Ishikawa (cell line): ENCODE measurements at regions not wholly inside any gene's neighbourhood (a gene's known extent, or its start where the extent isn't known, plus 50 kb on each side); places are given as distances from the start of the nearest gene placed in this dataset.

Source experiments
- CEBPB ChIP-seq: IDR thresholded peaks from 2 replicates; pipeline ENCODE4 v1.6.1; 2012
- CREB1 ChIP-seq: IDR thresholded peaks from 2 replicates; pipeline ENCODE4 v1.6.1; 2012; ENCODE audit warnings: low read depth
- EGR1 ChIP-seq: IDR thresholded peaks from 2 replicates; pipeline ENCODE4 v1.6.1; 2012
- EP300 ChIP-seq: IDR thresholded peaks from 2 replicates; pipeline ENCODE4 v1.6.1; 2012; ENCODE audit warnings: borderline replicate concordance
- FOXM1 ChIP-seq: IDR thresholded peaks from 2 replicates; pipeline ENCODE4 v1.6.1; 2012; ENCODE audit warnings: low read depth, borderline replicate concordance
- NFIC ChIP-seq: IDR thresholded peaks from 2 replicates; pipeline ENCODE4 v1.6.1; 2012
- RAD21 ChIP-seq: IDR thresholded peaks from 2 replicates; pipeline ENCODE4 v1.6.1; 2012; ENCODE audit warnings: low read depth
- REST ChIP-seq: IDR thresholded peaks from 2 replicates; pipeline ENCODE4 v1.6.1; 2012; ENCODE audit warnings: low read depth, mild to moderate bottlenecking
- TAF1 ChIP-seq: IDR thresholded peaks from 2 replicates; pipeline ENCODE4 v1.6.1; 2012; ENCODE audit warnings: low read depth, mild to moderate bottlenecking
- TCF12 ChIP-seq: IDR thresholded peaks from 2 replicates; pipeline ENCODE4 v1.6.1; 2012; ENCODE audit warnings: low read depth
- TEAD4 ChIP-seq: IDR thresholded peaks from 2 replicates; pipeline ENCODE4 v1.6.1; 2012
- USF1 ChIP-seq: IDR thresholded peaks from 2 replicates; pipeline ENCODE4 v1.6.1; 2012
- YY1 ChIP-seq: IDR thresholded peaks from 2 replicates; pipeline ENCODE4 v1.6.1; 2012; ENCODE audit warnings: low read depth
- ZBTB7A ChIP-seq: IDR thresholded peaks from 2 replicates; pipeline ENCODE4 v1.6.1; 2012; ENCODE audit warnings: low read depth
- TF ChIP-seq, protein P1 (sequence below): IDR thresholded peaks from 2 replicates; pipeline ENCODE4 v1.6.1; 2012

GRCh38 chr6:43877463-43878126, 107.6 kb downstream of the VEGFA start:
- no peak for TF ChIP-seq NFIC
- no peak for TF ChIP-seq TEAD4
- no peak for TF ChIP-seq EP300
- TF ChIP-seq ZBTB7A, result no peak
- TF ChIP-seq YY1, result no peak
- TF ChIP-seq REST, result no peak
- no peak for TF ChIP-seq CREB1
- no peak for TF ChIP-seq CEBPB
- no peak for TF ChIP-seq RAD21
- no peak for TF ChIP-seq FOXM1

GRCh38 chr6:43877036-43877435, 107.0 kb downstream of the VEGFA start:
- TF ChIP-seq RAD21 (no peak), EGR1 (no peak), YY1 (no peak), NFIC (no peak), TEAD4 (no peak), REST (no peak), EP300 (no peak), TAF1 (no peak), ZBTB7A (no peak), CEBPB (no peak), CREB1 (no peak), TCF12 (no peak), FOXM1 (no peak), USF1 (no peak)
- TF ChIP-seq, protein P1, sequence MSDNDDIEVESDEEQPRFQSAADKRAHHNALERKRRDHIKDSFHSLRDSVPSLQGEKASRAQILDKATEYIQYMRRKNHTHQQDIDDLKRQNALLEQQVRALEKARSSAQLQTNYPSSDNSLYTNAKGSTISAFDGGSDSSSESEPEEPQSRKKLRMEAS, result no peak

GRCh38 chr6:43876602-43877001, 106.6 kb downstream of the VEGFA start:
- no peak for TF ChIP-seq CREB1
- TF ChIP-seq ZBTB7A, result no peak
- no peak for TF ChIP-seq FOXM1
- TF ChIP-seq USF1, result no peak
- no peak for TF ChIP-seq YY1
- TF ChIP-seq TCF12, result no peak
- no peak for TF ChIP-seq CEBPB
- TF ChIP-seq EGR1, result no peak

DNA sequence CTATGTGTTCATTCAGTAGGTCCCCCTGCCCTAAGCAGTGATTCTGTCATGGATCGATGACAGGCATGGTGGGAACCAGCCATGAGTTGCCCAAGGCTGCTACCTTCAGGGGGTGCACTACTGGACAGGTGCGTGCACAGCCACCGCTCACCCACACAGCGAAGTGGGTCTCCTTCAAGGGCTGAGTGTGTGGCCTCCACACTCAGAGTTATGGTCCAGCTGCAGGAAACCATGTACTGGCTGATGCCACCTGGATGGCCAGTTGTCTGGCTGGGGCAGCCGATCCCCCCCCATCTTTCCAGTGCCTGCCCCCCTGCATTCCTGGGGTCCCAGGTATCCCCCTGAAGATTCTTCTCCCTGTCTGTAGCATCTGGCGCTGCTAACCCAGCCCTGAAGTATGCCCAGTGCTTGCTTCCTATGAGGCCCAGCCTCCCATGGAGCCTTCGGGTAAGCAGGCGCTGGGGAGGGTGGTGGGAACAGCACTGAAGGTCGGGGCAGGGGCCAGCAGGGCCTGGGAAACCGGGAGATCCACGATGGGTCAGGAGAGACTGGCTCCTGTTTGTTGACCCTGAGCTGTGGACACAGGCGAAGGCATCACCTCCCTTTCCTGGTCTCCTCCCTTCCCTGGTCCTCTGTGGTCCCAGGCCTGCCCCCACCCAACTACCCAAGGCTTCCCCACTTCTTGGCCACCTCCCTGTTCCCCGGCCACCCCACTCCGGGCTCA, 106.0 kb downstream of the VEGFA start:
- TF ChIP-seq TAF1 (no peak), TCF12 (no peak), REST (no peak), CEBPB (no peak), ZBTB7A (no peak), NFIC (no peak), TEAD4 (no peak), RAD21 (no peak), EP300 (no peak), EGR1 (no peak), YY1 (no peak), USF1 (no peak)
- TF ChIP-seq, protein P1, result no peak
